ENCODE measurements at regions not wholly inside any gene's neighbourhood (a gene's known extent, or its start where the extent isn't known, plus 50 kb on each side); places are given as distances from the start of the nearest gene placed in this dataset.
"Not testable (repeated sequence)": the region's sequence is repeated elsewhere in the genome, so short reads cannot be mapped to it uniquely, and the experiment has no call there.

DNA sequence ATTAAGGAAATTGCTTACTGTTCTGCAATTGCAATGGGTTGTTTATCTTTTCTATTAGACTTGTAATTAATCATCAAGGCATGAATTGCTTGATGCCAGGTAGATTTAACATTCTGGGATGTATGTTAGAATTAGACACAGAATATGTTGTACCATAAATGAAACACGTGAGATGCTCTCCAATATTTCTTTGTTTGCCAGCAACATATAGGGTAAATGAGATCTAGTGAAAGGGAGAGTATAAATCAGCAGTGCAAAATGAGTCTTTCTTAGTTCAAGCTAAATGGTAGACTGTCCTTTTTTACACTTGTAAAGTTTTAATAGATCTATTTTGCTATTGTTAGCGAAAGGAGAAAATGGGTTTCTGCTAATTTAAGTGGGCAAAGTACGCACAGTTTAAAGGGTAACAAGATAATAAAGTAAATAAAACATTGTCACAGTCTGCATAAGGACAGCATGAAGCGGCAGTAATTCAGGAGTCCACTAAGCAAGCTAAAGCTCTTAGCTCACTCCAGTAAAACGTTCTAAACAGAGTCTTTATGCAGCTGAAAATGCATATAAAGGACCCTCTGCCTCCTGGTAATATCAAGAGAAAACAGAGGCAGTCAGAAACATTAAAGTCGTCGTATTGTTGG is 1137.1 kb downstream of the OLFM4 start:
- DNase-seq = peak; percentile 22

DNA sequence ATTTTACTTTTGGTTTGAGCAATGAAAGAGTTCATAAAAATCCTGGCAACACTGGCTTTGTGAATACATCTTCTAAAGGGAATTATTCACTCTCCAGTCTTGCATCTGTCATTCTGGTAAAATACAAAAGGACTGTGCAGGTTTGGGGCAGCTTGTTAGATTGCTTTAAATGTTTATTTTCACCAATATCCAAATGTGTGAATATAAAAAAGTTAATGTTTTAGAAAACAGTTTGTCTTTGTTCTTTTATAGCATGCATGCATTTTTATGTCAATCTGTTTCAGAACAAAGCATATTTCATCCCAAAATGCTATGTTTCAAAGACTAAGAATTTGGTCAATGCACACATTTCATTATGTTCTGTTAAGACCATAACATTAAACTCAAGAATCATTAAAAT is 1145.4 kb downstream of the OLFM4 start:
- no peak for DNase-seq

GRCh38 chr13:54175466-54175865 is 1146.9 kb downstream of the OLFM4 start:
- DNase-seq = no peak

DNA sequence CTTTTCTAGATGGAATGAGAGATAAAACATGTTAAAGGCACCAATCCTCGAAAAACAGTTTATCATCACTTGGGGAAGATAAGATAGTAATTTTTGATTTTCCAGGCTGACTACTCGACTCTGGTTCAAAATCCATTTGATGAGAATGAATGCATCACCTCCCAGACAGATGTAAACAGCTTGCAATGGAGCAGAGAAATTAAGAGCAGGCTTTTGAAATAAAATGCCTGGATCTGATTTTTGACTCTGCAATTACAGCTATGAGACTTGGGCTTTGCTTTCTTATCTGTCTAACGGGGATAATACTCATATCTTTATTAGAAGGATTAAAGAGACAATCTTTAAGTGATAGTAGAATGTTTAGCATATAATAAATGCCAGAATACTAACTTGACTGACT is 1148.9 kb downstream of the OLFM4 start:
- no peak for DNase-seq

GRCh38 chr13:54183166-54183565 is 1154.6 kb downstream of the OLFM4 start:
- no peak for DNase-seq

DNA sequence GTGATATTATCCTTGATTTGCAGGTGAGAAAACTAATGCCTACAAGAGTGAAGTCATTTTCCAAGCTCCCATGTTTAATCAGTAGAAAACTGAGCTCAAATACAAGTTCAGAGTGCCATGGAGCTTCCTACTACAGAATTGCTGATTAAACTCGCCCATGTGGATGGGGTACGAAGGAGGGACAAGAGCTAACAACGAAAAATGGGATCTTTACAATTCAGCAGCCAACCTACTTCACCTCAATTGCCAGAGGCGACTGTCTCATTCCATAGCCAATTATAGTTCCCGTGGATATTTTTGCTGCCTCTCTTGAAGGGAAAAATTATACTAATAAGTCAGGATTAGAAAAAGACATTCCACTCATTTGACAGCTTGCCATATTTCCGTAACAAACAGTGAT is 1155.1 kb downstream of the OLFM4 start:
- no peak for DNase-seq

- DNase-seq = no peak
Observed at GRCh38 chr13:54184576-54184975, 1156.0 kb downstream of the OLFM4 start.

- no peak for DNase-seq
Observed at GRCh38 chr13:54185101-54185500, 1156.5 kb downstream of the OLFM4 start.

GRCh38 chr13:54185785-54186184 is 1157.2 kb downstream of the OLFM4 start:
- DNase-seq = no peak

GRCh38 chr13:54187461-54187860 is 1158.8 kb downstream of the OLFM4 start:
- no peak for DNase-seq

DNA sequence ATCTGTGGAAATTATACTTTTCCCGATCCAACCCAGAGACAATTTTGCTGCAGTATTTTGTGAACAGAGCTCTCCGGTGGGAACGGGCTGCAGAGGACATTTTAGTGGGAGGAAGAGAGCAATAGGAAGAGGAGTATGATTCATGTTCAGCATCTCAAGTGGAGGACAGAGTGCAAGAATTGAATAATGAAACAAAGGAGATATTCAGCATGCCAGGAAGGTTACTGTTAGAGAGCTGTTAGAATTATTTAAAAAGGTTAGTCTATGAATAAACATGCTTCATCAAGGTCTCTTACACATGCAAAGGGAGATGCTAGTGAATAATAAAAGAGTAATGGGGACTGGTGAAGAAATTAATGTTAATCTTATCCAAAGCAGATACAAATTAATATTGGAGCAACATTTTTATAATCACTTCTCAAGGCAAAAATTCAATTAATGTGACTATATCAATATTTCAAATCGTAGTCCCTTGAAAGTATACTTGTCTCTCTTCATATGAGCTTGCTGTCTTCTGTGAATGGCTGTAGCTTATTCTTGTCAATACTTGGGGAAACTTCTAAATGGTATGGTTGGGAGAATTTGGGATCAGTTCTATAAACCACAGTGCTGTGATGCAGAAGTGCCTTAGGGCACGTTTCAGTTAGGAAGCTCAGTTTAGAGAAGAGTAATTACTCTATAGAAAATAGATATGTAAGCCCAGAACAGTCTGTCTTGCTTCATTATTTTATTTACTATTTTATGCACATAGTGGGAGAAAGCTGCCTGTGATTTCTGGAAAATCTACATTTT is 1165.8 kb downstream of the OLFM4 start:
- DNase-seq = no peak

GRCh38 chr13:54196684-54197083 is 1168.1 kb downstream of the OLFM4 start:
- no peak for DNase-seq

- DNase-seq = no peak
Observed at GRCh38 chr13:54198911-54199310, 1170.3 kb downstream of the OLFM4 start.

- DNase-seq = no peak
Observed at GRCh38 chr13:54206626-54207025, 1178.0 kb downstream of the OLFM4 start.

DNA sequence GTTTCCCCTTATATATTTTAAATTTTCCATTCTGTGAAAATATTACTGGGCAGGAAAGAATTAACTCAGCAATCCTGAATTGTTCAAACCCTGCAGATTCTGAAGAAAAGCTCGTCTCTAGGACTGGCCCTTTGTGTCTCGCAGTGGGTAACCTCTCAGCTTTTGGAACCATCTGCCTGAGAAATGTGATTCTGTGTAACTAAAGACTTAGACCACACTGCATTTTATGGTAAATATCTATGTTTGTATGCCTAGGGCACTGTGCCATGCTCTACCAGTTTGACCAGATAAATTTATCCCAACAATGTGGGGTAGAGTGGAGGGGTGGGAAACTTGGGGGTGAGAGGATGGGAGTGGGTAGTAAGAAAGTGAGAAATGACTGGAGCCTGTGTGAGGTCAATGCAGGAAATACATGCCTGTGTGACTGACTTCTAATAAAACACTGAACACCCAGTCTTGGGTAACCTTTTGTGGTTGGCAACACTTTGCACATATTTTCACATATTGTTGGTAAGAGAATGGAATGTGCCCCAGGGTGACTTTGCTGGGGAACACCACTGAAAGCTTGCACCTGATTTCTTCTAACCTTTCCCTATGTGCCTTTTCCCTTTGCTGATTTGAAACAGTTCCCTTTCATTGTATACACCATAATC is 1181.9 kb downstream of the OLFM4 start:
- no peak for DNase-seq

DNA sequence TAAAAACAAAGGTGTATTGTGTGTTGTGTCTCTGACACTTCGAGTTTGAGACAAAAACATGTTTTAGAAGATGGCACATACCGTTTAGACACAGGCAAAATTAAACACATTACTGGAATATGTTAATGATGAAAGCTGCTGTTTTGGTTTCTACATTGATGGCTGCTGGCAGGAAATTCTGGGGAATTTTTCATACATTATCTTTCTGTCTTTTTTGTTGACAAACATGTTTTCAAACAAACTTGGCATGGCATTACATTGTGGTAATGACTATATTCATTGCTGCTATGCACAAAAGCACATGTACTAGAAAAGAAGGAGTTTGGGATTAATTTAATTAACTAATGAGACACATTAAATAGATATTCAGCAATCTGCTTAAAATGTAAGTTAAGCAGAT is 1187.6 kb downstream of the OLFM4 start:
- DNase-seq = no peak

- DNase-seq = no peak
Observed at GRCh38 chr13:54226876-54227275, 1198.3 kb downstream of the OLFM4 start.

- DNase-seq = no peak
Observed at GRCh38 chr13:54232700-54233099, 1204.1 kb downstream of the OLFM4 start.

DNA sequence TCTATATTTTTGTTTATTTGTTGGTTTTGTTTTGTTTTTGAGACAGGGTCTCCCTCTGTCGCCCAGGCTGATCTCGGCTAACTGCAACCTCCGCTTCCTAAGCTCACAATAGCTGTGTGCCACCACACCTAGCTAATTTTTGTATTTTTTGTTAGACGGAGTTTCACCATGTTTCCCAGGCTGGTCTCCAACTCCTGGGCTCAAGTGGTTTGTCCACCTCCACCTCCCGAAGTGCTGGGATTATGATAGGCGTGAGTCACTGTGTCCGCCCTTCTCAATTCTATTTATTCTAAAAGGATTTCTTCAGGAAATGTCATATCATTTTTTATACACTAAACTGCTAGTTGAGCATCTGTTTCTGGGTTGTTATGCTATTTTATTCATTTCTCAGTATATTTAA is 1206.0 kb downstream of the OLFM4 start:
- DNase-seq = no peak

- peak; percentile 67 for DNase-seq
Observed at GRCh38 chr13:54241719-54242118, 1213.1 kb downstream of the OLFM4 start.

DNA sequence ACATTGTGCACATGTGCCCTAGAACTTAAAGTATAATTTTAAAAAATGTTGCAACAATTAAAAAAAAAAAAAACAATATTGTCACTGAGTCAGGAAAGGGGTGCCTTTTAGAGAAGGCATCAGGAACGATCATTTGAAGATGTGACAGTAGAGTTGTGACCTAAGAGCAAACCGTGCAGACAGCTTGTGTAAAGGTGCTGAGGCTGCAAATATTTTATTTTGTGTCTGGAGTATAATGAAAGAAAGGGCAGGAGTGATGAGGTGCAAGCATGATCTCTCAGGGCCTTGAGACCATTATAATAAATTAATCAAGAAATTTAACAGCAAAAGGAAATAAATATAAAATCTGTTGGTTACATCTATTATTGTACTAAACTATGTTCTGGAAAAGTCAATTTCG is 1219.7 kb downstream of the OLFM4 start:
- DNase-seq = no peak

DNA sequence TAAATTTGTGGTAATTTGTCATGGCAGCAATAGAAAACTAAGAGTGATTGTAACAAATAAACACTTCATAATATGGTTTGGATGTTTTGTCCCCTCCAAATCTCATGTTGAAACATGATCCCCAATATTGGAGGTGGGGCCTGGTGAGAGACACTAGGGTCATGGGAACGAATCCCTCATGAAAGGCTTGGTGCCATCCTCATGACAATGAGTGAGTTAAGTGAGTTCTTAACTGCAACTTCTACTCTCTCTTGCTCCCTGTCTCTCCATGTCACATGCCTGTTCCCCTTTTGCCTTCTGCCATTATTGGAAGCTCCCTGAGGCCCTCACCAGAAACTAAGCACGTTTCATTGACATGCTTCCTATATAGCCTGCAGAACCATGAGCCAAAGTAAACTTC is 1233.2 kb downstream of the OLFM4 start:
- DNase-seq = no peak

DNA sequence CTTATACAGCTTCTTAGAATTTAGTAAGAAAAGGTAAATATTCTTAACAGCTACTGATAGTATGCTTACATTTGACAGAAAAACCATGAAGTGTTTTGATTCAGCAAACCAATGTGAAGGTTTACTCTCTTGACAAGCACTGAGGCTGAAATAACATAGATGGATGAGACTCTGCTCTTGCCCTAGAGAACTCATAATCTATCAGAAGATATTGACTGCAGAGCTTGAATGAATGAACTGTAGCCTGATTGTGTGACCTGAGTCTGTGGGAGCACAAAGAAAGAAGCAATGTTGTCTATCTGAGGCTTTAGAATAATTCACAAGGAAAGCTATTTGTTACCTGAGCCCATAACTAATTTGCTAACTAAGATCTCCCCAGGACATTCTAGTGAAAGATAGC is 1235.3 kb downstream of the OLFM4 start:
- DNase-seq = no peak

DNA sequence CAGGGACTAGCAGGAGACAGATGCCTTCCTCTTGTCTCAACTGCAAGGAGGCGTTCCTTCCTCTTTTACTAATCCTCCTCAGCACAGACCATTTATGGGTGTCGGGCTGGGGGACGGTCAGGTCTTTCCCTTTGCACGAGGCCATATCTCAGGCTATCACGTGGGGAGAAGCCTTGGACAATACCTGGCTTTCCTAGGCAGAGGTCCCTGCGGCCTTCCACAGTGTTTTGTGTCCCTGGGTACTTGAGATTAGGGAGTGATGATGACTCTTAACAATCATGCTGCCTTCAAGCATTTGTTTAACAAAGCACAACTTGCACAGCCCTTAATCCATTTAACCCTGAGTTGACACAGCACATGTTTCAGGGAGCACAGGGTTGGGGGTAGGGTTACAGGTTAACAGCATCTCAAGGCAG is 1238.6 kb downstream of the OLFM4 start:
- not testable (repeated sequence) for DNase-seq

All from NCI-H1436 (cell line).